ENCODE measurements at regions not wholly inside any gene's neighbourhood (a gene's known extent, or its start where the extent isn't known, plus 50 kb on each side); places are given as distances from the start of the nearest gene placed in this dataset.
"Not testable (repeated sequence)": the region's sequence is repeated elsewhere in the genome, so short reads cannot be mapped to it uniquely, and the experiment has no call there.

DNA sequence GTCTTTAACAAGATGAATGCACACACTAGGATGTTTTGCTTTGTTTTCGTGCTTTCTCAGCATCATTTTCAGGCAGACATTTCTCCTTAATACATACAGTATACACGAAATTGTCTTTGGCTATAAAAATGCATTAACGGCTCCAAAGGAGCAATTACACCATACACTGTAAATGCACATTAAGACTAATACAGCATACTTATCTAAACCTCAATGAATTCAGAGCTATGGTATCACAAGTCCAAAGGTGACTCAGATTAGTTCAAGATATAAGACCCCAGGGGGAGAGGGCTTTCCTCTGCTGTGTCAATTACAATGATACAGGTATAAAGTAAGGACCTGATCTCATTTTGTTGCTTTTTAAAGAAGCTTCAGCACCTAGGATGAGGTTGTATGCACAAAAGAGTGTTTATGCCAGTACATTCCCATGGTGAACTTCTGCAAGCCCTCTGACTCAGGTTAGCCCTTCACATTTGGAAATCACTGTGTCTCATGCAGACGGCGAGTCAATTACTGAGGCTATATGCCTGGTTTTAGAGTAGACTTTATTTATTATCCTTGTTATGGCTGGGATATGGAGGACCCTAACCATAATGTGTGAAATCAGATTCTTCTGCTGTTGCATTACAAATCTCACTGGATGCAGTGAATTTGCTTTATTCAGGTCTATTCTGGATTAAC lies 233.3 kb downstream of the ZNF608 start:
- DNase-seq (ENCODE audit: low spot score): no peak

DNA sequence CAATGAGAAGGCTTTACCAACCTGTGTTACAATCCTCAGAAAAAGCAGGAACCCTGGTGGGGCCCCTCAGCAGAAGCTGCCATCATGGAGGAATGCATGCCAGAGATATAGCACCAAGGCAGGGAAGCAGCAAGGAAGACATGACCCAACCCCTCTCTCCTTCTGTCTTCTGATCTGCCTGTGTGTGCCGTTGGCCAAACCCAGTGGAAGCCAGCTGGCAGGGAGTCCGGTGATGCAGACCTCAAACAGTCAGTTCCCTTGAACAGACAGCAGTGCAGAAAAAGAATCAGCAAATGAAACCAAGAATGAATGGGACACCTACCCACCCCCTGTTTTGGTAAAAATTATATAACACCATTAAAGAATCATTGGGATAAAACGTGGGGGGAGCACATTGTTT lies 234.2 kb downstream of the ZNF608 start:
- peak; percentile 94 for DNase-seq (ENCODE audit: low spot score)

DNA sequence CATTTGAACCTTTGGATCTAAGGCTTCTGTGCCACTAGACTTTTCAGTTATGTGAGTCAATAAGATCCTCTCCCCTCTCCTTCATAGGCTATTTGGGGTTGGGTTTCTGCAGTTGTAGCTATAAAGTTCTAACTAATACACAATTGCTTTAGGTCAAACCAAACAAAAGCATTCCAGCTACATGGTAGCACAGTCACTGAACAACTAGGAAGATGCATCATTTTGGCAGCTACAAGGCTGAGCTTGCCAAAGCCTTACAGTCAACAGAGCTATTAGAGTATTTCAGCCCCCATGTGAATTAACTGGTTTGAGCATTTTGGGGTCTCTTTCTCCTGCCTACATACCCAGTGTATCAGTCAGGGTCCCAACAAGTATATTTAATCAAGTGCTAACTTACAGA lies 234.6 kb downstream of the ZNF608 start:
- peak; percentile 50 for DNase-seq (ENCODE audit: low spot score)

DNA sequence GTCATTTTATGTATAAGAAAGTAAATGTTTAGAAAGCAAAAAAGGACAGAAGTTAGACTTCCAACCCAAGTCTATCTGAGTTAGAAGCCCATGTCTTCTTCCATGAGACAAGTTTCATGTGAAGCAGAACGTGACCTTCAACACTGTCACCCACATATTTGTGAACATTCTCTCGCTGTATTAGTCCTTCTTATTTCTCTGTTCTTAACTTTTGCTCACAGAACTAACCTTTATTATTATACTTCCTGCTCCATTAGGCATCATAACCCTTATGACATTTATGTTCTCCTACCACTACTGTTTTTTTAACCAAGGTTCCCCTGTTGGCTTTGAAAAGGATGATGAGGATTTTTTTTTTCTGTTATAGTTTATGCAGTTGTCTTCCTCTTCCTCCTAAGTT lies 238.8 kb downstream of the ZNF608 start:
- DNase-seq (ENCODE audit: low spot score): no peak

DNA sequence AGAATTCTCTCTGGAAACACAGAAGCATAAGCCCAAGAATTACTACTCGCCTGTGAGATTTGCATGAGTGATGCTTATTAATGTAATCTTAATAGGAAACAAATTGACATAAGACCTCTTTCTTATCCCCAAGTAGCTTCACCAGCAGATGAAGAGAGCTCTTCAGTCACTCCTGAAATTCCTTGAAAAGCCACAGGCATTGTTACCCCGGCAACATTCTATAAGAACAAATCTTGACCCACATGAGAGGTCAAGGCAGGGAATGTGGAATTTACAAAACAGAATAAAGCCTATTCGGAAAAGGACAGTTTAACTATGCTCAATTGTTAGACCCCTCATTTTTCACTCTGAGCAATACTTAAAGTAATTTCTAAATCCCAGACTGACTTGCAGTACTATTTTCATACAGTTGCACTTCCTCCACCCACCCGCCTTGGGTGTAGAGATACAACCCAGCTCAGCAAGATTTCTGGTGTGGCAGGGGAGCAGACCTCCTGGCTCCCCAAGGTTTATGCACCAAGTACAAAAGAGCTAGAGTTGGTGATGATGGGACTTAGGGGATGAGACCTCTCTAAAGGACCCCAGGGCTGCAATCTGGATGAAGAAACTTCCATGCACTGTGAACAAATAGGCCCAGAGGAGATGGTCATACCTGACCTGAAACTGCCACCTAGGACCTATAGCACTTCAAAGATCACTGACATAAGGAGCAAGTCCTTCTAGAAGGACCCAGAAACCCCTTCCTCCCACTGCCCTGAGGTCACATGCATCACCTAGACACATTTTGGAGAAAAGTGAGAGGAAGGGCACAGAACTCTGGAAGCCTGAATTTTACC lies 242.1 kb downstream of the ZNF608 start:
- DNase-seq (ENCODE audit: low spot score): no peak

DNA sequence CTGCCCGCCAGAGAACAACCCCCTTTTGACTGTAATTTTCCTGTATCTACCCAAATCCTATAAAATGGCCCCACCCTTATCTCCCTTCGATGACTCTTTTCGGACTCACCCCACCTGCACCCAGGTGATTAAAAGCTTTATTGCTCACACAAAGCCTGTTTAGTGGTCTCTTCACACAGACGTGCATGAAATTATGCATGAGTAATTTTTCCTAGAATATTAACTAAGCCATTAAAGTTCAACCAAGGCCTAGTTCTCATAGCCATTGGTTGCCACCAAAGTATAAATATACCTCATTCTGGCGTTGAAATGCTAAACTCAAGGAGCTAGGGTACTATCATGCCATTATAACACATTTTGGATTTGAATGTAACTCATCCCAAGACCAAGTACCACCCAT lies 243.9 kb downstream of the ZNF608 start:
- DNase-seq (ENCODE audit: low spot score): no peak

DNA sequence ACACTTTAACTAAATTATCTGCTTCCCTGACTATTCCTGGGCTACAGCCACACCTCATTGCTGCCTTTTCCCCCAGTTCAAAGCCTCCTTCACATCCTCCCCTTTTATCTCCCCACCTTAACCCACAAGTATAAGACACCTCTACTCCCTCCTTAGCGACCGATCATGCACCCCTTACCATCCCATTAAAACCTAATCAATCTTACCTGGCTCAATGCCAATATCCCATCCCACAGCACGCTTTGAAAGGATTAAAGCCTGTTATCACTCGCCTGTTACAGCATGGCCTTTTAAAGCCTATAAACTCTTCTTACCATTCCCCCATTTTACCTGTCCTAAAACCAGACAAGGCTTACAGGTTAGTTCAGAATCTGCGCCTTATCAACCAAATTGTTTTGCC lies 246.6 kb downstream of the ZNF608 start:
- not testable (repeated sequence) for DNase-seq (ENCODE audit: low spot score)

DNA sequence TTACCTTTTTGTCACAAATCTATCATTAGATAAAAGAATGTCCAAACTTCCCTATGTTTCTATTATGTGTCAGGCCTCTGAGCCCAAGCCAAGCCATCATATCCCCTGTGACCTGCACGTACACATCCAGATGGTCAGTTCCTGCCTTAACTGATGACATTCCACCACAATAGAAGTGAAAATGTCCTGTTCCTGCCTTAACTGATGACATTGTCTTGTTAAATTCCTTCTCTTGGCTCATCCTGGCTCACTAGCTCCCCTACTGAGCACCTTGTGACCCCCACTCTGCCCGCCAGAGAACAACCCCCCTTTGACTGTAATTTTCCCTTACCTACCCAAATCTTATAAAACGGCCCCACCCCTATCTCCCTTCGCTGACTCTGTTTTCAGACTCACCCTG lies 249.5 kb downstream of the ZNF608 start:
- DNase-seq (ENCODE audit: low spot score): not testable (repeated sequence)

DNA sequence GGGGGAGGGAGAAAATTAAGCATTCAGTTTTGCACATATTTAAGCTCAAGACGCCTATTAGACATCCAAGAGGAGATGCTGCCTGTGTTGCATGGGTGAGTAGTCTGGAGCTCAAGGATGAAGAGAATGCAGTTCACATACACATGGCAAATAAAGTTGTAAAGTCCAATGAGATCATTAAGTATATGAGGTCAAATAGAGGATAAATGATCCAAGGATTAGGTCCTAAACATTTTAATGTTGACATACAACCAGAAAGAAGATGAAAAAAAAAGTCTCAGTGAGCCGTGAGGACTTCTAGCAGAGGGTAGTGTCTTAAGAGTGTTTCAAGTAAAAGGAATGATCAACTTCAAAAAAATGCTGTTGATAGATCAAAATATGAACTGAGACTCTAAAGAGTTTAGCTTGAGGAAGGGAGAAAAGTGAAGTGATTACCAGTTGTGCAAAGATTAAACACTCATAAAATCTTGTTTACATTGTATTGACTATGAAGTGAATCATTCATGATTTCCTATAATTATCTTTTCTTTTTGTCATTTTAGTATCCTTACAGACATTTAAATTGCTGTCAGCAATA lies 251.8 kb downstream of the ZNF608 start:
- DNase-seq (ENCODE audit: low spot score): no peak

DNA sequence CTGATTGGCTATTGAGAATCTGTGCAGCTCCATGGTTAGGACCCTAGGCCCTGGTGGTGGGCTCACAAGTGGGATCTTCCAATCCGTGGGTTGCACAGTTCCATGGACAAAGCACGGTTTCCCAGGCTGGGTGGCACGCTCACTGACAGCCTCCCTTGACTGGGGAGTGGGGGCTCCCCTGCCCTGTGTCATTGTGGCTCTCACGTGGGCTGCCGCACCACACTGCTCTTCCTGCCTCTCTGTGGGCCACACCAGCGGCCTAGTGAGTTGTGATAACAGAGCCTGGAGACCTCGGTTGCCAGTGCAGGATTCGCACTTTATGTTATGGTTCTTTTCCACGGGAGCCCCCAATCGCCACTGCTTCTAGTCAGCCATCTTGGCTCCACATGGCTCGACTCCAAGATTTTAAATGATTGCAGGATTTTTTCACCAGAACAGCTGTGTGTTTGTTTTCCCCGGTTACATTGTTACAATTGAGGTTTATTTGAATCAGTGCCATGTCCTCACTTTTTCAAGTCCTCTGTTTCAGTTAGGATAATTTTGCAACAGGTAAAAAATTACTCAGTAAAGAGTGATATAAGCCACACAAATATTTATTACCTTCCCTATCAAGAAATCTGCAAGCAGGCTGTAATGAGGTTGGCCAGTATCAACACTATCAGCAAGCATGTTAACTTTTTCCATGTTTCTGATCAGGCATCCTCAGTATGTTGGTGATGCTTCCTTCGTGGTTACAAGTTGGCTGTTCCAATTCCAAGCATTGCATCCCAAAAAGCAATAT lies 253.8 kb downstream of the ZNF608 start:
- DNase-seq (ENCODE audit: low spot score): no peak

DNA sequence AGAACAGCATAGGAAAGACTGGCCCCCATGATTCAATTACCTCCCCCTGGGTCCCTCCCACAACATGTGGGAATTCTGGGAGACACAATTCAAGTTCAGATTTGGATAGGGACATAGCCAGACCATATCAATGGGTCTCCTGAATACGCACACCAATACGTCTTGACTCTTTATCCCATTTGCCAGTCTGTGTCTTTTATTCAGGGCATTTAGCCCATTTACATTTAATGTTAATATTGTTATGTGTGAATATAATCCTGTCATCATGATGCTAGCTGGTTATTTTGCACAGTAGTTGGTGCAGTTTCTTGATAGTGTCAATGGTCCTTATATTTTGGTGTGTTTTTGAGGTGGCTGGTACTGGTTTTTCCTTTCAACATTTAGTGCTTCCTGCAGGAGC lies 256.1 kb downstream of the ZNF608 start:
- DNase-seq (ENCODE audit: low spot score): not testable (repeated sequence)

DNA sequence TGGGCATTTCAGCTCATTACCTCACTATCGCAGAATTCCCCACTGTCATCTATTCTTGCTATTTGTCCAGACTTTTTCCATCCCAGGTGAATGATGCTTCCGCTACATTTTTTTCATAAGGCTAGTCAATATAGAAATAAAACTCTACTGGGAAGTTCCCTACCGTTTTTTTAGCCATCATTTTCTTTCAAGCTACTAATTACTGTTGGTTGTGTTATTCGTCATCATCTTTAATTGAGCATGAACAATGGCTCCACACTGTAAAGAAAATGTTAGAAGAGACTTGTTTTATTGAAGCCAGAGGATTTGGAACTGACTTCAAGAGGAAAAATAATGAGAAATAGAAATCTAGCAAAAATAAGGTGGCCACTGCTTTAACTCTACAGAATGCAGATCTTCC lies 265.0 kb downstream of the ZNF608 start:
- DNase-seq (ENCODE audit: low spot score): no peak

DNA sequence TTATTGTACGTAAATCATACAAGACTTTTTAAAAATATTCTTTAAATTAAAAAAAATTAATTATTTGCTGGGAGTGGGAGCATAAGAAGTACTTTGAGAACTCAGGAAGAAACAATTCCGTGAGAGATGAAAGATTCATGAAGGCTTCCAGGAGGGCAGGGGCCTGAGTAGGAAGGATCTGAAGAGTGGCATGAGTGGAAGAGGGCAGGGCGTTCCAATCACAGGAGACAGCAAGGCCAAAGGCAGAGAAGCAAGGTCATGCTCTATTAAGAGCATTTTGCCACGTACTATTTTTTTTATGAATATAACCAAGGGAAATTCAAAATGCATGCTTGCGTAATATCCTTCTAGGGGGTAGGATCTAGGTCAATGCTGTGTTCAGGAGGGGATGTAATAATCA lies 265.5 kb downstream of the ZNF608 start:
- no peak for DNase-seq (ENCODE audit: low spot score)

DNA sequence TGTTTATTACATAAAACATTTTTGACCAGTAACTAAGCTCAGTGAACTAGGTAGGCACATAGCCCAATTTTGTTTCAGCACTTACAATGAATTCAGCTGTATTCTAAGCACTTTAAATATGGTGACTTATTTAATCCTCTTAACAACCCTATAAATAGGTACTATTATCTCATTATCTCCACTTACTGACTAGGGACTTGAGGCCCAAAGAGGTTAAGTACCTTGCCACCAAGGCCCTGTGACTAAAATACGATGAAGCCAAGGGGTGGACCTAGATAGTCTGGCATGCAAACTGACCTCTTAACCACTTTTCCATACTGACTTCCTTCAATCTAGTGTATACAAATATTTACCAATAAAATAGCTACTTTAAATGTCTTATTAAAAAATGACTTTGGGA lies 266.4 kb downstream of the ZNF608 start:
- no peak for DNase-seq (ENCODE audit: low spot score)

DNA sequence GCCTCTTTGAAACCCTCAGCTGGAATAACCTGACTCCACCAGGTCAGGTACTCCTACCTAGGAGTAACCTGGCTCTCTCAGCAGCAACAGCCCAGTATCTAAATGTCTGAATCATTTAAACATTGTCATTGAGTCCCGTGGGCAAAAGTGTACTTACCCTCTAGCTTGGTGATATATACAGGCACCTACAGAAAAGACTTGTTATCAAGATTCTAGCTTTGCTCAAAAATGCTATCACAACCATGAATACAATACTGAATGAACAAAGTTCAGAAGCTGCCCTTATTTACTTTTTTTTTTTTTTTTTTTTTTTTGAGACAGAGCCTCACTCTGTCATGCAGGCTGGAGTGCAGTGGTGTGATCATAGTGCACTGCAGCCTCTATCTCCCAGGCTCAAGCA lies 268.2 kb downstream of the ZNF608 start:
- DNase-seq (ENCODE audit: low spot score): no peak

DNA sequence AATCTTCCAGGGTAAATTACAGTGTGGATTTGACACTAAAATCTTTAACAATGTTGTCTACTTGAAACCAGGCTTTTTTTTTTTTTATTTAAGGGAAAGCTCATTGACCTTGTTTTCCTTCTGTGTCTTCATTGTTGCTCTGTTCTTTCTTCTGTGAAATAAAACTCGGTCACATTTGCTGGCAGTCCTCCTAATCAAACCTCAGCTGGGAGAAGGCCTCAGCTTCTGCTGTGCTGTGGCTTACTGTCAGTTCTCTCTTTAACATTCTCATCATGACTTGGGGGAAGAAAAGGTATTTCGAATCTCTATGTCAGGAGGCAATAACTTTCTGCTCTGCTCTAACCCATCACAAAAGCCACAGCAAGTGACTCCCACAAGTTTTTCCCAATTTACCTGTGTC lies 268.9 kb downstream of the ZNF608 start:
- DNase-seq (ENCODE audit: low spot score): peak; percentile 47

DNA sequence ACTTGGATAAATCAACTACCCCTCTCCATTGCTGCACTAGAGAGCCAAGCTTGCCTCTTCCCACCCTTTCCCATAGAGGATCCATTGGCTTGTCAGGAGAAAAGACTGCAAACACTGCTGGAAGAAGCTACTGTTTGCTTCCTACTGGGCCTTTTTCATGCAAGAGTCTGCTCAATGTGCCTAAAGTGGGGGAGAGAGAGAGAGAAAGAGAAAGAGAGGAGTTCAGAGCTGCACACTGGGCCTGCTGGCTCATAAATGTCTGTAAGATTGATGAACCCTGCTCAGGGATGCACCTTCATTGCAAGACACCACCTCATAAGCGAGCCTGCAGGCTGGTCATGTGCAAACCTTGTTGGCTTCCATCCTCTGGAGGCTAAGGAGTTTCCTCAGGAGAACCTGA lies 269.4 kb downstream of the ZNF608 start:
- DNase-seq (ENCODE audit: low spot score): no peak

DNA sequence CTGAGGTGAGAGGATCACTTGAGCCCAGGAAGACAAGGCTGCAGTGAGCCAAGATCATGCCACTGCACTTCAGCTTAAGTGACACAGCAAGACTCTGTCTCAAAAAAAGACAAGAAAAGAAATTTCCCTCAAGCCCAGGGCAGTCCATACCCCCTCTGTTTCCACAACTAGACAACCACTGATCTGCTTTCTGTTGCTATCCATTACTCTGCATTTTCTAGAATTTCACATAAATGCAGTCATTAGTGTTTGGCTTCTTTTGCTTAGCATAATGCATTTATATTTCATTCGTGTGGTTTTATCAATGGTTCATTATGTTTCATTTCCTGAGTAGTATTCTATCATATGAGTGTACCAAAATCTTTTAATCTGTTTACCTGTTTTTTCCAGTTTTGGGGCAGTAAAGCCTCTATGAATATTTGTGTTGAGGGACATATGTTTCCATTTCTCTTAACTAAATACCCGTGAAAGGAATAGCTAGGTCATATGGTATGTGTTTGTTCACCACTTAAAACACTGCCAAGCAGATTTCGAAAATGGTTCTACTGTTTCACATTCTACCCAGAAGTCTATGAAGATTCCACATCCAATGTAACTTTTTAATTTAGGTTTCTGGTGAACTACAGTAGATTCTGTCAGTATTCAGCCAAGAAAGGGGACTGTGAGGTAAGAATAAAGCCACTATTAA lies 271.8 kb downstream of the ZNF608 start:
- DNase-seq (ENCODE audit: low spot score): no peak

DNA sequence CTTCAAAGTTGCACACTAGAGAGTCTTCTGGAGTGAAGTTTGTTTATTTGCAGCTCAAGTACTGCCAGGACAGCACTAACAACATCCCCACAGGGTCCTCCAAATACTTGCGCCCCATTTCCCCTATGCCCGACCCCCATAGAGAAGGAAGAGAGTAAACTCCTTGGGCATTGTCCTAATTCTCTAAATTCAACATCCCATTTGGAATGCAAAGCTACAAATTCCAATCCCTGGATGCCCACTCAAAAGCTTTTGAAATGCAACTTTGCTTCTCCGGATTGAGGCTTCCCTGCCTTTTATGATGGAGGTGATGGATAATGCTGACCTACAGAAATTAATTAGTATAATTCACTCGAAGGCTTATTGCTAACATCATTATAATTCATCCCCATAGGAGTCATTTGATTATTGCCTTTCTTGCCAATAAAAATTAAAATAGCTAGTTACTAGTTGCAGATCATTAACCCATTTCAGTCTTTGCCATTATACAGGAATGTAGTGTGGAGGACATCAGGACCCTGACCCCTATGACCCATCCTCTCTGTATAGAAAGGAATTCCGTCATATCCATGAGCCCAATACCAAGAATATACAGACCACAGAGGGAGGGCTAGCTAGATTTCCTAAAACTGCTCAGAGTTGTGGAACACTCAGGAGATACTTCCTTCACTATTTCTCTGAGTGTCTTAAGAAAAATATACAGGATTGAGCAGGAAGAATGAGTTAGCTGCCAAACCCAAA lies 277.6 kb downstream of the ZNF608 start:
- no peak for DNase-seq (ENCODE audit: low spot score)

DNA sequence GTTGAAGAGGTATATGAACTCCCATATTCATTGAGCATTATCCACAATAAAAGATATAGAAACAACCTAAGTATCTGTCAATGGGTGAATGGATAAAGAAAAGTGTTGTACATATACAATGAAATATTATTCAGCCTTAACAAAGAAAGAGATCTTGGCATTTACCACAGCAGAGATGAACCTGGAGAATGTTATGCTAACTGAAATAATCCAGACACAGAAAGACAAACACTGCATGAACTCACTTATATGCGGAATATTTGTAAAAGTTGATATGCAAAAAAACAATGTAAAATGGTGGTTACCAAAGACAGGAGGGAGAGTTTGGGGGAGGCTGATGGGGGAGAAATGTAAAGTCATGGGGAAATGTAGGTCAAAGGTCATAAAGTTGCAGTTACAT lies 278.7 kb downstream of the ZNF608 start:
- no peak for DNase-seq (ENCODE audit: low spot score)

DNA sequence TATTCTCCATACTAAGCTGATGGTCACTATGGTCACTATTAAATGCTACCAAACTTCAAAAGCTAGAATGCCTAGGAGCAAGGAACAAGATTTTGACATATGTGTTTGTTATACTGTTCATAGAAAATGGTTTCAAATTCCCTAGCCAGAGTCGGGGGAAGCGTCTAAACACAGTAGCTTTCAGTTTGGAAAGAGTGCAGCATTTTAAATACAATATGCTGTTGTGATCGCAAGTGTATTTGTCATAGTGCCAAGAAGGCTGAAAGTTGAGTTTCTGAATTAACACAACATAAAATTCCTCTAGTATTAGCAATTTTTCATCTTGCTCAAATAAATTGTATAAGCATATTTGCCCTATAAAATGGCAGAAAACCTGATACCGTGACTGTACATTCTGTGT lies 280.4 kb downstream of the ZNF608 start:
- no peak for DNase-seq (ENCODE audit: low spot score)

All from cerebellar cortex (tissue), 1 donor.